ENCODE measurements at regions not wholly inside any gene's neighbourhood (a gene's known extent, or its start where the extent isn't known, plus 50 kb on each side); places are given as distances from the start of the nearest gene placed in this dataset.
"Not testable (repeated sequence)": the region's sequence is repeated elsewhere in the genome, so short reads cannot be mapped to it uniquely, and the experiment has no call there.

DNA sequence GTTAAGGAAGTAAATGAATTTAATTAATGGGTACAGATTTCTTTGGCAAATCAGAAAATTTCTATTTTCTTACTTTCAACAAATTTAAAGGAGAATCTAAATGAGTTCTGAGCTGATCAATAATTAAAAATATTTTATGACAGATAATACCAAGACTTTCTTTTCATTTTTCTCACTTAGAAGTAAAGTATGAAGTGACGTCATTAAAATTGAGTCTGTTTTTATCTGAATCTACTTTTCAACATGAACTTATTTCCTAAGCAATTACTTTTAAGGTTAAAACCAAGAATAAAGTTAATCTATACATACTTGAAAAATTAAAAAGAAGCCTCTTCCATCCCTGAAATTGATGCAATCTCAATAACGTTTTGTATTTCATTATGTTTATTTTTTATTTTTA, 552.8 kb upstream of the ST8SIA4 start:
- no peak for DNase-seq

DNA sequence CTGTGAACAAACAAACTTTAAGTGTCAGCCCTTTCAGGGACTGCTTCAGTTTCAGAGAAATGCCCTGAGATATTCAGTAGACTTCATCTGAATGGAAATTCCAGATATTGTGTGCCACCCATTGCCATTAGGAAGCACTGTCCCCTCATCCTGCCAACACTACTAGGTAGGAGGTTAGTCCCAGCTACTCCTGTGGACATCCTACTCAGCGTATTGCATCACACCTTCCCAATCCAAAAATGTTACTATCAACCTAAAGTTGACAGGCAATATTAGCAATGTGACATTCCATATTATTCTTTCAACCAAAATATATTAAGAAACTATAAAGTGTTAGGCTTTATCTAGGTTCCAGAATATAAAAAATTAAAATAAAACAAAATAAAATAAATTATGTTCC, 552.0 kb upstream of the ST8SIA4 start:
- no peak for DNase-seq

DNA sequence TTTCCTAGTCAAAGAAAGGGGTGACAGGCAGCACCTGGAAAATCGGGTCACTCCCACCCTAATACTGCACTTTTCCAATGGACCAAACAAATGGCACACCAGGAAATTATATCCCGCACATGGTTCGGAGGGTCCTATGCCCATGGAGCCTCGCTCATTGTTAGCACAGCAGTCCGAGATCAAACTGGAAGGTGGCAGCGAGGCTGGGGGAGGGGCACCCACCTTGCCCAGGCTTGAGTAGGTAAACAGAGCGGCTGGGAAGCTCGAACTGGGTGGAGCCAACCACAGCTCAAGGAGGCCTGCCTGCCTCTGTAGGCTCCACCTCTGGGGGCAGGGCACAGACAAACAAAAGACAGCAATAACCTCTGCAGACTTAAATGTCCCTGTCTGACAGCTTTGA, 539.2 kb upstream of the ST8SIA4 start:
- not testable (repeated sequence) for DNase-seq

DNA sequence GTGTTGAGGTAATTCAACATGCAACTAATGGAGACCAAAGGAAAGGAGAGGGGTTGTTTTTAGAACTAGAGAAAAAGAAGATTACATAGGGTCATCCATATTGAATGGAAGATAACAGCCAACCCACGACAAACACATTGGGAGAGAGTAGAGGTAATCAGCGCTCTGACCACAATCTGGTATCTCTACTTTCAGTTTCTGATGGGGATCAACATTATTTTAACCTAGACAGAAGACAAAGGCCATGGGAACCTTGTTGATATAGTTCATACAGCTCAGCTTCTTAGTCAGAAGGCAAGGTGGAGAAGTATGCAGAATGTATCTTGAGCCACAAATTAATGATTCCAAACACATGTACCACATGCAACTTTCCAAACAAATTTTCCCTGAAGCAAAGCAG, 537.1 kb upstream of the ST8SIA4 start:
- DNase-seq = no peak

DNA sequence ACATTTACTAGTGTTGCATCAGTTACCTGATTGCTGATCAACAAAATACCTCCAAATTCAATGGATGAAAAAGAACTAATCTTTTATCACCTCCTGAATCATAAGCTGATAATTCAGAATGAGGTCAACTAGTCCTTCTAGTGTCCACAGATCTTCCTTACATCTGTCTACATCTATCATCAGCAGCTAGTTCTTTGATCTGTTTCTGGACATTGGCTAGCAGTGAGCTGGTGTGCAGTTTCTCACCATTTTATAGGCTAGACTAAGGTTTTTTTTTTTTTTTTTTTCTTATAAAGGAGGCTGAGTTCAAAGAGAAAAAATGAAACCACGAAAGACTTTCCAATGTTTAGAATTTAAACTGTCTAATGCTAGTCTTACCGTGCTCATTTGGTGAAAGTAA, 534.3 kb upstream of the ST8SIA4 start:
- DNase-seq = no peak

DNA sequence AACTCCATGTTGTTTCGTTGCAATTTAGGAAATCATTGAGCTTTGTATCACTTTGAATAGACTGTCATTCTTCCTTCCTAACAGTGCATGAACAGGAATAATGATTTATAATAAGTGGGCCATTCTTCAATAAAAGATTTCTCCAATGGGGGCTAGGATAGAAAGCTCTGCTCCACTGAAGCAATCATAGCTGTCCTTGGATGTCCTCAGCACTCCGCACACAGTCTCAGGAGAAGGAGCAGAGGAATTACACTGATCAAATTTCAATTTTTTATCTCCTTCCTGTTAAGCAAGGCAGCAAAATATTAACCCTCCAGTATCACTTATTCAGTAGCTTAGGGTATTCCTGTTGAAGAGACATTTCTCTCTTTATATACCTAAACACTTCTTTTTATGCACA, 532.7 kb upstream of the ST8SIA4 start:
- no peak for DNase-seq

DNA sequence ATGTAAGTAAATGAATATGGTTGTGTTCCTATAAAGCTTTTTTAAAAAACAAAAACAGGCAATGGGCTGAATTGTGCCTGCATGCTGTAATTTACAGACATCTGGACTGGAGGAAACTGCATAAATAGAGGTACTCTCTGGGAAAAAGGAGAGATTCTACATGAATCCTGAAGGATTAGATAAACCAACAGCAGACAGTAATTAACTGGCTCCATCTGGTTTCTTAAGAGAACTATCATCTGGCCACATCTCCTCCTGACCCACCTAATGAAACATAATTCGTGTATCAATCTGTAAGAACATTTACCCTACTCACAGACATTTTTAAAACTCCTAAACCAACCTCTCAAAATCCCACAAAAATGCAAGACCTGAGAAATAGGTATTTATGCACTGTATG, 528.1 kb upstream of the ST8SIA4 start:
- no peak for DNase-seq

DNA sequence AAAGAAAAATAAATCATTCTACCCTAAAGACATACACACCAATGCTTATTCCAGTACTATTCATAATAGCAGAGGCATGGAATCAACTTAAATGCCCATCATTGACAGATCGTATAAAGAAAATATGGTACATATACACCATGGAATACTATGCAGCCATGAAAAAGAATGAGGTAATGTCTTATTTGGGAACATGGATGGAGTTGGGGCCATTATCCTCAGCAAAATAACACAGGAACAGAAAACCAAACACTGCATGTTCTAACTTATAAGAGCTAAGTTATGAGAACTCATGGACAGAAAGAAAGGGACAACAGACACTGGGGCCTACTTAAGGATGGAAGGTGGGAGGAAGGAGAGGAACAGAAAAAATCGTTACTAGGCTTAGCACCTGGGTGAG, 527.5 kb upstream of the ST8SIA4 start:
- no peak for DNase-seq

DNA sequence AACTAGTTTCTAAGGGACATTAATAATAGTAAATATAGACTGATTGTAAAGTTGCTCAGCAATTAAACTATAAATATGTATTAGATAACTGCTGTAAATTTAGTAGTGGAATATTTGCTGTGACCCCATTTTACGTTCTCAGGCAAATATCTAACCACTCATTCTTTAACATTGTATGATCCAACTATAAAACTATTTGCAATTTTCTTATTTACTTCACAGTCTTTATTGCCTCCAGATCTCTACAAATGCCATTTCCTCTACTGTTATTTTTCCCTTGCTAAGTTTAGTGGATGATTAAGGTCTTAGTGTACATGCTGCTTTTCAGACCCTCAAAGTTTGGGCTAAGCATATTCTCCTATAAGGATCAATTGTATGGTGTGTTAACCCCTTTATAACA, 526.2 kb upstream of the ST8SIA4 start:
- DNase-seq = no peak

DNA sequence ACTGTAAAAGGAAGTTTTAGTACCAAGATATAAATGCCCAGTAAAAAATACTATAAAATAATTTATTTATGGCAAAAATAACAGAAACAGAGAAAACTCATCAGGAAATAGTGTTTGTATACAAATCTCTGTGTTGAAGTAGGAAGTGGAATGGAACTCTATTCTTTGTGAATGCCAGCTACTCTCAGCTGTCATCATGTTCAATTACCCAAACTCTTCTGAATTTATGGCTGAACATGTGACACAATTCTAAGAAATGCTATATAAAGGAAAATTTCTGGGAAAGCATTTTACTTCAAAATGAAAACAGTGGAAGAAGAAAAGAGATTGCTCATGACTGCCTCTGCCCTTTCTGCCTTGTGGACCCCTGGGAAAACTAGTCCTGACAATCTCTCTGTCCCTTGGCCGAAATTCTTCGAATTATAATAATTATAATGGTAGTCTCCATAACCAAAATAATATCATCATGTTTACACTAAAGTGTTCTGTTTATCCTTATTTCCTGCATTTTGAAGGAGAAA, 522.3 kb upstream of the ST8SIA4 start:
- no peak for DNase-seq

DNA sequence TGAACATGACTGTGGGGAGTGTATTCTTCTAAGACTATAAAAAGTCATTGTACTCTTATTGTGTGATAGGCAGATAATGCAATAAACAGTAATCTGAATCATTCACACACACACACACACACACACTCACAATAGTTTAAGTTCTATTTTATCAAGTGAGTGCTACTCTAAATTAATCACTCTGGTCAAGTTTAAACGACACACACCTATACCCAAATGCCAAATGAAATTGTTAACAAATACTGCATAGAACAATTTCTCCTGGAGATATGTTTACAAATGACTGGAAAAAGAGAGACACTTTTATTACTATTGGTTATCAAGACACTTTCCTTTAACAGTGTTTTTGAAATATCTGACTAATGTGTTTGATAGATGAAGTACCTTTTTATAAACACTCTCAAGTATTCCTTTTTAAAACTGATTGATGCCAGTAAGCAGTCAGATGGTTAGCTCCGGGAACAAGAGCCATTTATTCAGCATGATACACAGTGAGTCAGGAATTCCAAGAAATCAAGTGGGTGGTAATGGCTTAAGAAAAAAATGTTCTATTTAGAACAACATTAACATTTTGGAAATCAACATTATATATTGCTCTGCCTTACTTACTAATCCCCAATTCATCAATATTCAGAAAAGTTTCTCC, 521.6 kb upstream of the ST8SIA4 start:
- no peak for DNase-seq

DNA sequence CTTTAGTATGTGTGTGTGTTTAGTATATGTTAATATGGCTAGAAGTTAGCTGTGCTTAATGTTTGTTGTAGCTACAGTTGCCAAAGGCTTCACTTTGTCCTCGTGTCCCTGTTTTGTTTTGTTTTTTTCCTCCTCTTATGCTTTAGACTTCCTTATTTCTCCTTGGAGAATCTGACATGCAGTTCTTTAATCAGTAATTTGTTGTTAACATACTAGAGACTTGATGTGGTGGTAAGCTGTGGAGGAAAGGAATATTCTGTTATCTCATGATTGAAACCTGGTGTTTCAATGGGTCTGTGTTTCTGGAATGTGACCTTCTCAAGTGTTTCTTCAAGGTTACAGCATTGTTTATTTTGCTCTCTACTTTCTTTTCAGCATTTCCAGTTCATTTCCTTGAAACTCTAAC, 515.6 kb upstream of the ST8SIA4 start:
- DNase-seq = no peak

DNA sequence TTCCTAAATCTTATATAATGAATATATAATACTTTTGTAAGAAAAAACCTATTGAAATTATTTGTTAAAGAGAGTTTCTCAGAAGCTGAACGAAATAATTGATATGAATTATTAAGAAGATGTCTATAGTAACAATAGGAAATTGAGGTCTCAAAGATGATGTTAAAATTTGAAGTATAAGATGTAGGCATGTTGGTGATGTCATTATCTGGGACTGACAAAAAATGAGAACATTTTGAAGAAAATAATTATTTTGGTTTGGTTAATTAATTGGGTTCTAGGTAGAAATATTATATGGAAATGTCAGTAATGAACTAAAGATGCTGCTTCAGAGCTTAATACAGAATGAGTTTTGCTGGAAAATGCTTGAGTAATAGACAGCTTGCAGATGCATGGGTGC, 501.4 kb upstream of the ST8SIA4 start:
- DNase-seq = no peak

DNA sequence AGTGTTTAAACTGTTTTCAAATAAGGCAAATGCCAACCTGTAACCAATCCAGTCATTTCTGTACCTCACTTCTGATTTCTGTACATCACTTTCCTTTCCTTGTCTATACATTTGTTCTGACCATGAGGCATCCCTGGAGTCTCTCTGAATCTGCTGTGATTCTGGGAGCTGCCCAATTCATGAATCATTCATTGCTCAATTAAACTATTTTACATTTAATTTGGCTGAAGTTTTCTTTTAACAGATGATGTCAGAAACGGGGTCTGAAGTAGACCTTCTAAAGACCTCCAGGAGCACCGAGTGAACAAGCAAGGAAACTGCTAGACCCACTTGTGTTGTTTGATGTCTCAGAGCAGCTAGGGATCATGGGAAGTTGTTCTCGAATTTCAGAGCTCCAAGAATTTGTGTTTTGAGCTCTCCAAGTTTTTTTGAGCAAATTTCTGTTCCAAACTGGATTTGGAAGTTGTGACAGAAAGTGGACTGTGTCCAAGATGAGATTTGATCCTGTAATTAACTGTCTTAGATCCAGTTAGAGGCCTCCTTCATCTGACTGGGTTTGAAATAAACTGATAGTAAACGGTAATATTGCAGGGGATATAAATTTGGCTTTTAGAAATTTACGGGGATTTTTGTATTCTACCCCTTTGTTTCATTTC, 490.8 kb upstream of the ST8SIA4 start:
- DNase-seq = no peak

DNA sequence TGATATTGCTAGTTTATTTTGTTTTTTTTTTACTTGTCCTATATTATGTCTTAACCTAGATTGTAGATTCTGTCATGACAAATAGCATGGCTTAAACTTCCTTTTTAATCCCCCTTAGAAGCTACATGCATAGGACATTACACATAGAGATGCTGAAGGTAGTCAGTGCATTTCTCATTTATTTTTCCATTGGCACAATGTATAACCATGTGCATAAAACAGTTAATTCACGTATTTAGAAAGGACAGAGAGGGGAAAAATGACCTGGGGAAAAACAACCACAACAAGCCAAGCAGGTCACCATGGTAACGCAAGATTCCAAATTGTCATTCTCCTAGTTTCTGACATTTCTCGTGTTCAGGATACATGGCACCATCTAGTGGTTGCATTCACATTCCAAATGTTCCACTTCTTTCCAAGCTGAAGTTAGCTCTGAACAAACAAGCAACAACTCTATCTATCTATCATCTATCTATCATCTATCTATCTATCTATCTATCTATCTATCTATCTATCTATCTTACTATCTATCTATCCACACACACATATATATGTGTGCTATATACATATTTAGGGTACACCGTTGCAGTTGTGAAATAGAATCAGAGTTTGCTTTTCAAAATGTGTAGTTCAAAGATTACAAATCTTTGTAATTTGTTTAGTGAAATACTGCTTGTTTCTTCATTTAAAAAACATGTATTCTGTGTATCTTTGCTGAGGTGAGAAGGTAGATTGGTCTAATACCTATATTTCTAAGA, 487.2 kb upstream of the ST8SIA4 start:
- peak; percentile 1 for DNase-seq

DNA sequence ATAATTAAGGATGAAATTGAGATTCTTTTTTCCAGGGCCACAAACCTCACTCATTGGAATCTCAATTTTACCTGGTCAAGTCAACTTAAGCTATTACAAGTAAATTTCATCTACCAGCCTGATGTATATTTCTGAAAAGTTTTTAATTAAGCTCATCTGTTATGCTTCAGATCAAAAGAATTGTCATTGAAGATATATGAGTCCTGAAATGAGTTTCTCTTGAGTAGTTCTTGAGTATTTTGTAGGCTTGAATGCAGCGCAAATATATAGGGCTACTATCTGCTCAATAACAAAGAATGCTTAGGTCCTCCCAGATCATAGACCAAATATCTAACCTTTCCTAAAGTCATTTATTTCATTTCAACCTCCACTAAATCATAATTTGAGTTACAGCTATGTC, 482.2 kb upstream of the ST8SIA4 start:
- DNase-seq = no peak

DNA sequence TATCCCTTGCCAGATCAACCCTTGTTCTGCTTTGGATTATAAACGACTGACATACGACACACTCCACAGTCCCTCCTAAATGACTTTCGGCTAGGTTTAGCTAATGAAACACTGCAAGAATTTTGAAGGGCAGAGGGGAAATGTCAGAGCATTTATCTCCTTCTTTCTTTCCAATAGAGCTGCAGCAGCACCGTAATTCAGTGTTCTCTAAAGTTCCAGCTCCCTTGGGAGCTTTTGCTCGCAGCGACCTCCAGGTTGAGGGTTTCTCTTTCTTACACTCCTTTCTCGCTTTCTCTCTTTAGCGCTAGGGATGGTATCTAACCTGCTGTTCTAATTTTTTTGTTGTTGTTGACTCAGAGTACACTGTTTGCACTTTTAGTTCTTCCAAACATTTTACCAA, 467.1 kb upstream of the ST8SIA4 start:
- DNase-seq = no peak

DNA sequence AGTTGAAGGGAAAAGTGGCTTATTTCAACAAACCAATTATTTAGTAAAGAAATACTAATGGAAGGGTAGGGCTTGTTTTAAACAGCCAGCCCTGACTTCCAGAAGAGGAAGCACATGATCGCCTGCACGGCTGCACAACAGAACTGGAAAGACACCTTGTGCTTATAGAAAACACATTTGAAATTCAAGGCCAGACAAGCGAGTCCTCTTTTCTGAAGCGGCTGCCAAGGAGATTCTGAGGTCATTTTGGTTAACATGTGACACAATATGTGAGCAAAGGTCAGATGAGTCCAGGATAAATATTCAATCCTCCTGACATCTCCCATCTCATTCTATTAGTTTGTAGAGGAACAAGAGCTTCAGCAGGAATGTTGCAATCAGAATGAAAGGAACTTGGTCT, 461.4 kb upstream of the ST8SIA4 start:
- DNase-seq = no peak

DNA sequence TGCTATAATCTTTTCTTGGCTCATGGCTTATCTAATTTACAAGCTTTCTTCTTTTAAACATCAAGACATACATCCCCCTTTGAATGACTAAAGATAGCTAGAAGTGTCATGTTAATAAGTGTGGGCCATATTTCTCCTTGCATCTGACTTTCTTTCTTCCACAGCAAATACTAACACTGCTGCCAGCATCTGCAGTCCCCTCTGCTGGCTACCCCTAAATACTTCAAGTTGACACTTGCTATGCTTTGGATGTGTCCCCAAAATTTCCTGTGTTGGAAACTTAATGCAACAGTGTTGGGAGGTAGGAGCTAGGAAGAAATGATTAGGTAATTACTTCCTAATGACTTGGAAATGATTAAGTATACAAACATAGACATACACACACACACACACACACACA, 459.0 kb upstream of the ST8SIA4 start:
- no peak for DNase-seq

DNA sequence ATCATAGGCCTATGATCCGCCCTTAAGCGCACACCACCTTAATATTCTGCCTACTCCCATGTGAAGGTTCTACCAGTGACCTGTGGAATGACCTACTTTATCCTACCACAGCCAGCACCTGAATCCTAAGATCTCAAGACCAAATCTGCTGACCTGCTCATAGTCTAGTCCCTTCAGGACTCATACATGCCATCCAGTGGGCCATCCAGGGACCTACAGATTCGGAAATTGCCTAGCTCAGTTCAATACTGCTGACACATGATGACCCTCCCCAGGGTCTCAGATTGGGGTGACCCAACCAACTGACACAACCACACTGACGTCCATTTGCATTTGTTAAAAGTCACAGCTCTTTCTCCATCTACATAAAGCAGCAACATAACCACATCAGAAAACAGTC, 443.8 kb upstream of the ST8SIA4 start:
- no peak for DNase-seq

DNA sequence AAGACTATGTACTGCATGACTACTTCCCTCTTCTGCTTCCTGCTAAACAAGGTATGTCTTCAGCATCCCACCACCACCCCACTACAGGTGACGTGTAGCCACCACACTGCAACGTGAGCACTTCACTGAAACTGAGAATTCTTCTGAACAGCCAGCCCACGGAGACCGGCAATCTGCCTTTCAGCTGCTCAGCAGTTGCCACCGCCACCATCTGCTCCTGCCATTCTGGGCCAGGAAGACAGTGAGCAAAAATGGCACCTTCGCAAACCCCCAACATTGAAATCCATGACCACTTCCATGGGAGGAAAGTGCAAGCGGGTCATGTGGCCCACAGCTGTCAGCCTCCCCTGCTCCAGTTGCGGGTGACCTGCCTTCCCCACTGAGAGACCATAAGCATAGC, 443.4 kb upstream of the ST8SIA4 start:
- no peak for DNase-seq

DNA sequence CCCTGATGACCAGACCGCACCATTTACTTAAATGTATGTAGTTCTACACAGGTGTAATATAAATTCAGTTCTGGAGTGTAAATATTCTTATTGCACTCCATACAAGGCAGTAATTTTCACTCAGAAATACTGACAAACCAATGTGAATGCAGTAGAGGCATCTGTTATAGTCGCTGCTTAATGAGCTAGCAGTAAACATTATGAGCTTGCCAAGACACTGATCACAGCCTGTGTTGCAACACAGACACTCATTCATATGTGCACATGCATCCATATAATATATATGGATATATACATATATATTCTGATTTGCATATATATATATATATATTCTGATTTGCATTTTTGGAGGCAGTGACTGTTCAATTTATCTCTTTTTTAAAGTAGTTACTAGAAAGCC, 435.1 kb upstream of the ST8SIA4 start:
- no peak for DNase-seq

DNA sequence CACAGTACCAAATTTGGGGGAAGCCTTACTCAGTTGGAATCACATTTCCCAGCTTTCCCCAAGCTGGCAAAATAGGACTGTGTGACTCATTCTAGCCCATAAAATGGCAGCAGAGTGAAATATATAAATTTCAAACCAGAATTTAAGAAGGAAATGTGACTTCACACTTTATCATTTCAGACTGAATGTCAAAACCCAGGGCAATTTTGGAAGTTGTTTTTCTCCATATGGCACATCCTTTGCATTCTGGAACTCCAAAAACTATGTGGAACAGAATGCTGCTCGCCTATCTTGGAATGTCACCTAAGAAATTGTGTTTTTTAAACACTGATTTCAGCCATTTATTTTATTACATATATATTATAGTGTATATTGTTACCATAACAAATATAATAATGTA, 424.7 kb upstream of the ST8SIA4 start:
- no peak for DNase-seq

DNA sequence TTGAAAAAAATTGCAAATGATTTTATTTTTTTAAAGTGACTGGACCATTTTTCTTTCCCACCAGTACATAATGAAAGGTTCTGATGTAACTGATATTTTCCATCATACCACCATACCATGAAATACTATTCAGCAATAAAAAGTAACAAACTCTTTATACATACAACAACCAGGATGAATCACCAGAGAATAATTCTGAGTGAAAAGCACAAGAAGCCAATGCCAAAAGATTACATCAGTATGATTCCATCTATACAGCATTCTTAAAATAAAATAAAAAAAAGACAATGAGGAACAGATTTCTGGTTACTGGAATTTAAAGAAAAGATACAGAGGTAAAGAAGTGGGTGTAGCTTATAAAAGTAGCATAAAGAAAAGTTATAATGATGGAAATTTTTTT, 423.7 kb upstream of the ST8SIA4 start:
- DNase-seq = no peak
